Activated CD8-positive, alpha-beta T cell treated with anti-CD3 and anti-CD28 coated beads for 36 hours (primary cell): ENCODE measurements at regions not wholly inside any gene's neighbourhood (a gene's known extent, or its start where the extent isn't known, plus 50 kb on each side); places are given as distances from the start of the nearest gene placed in this dataset.

Source experiments
- ATAC-seq: fragments of 200-7000 bp; cut with Tn5 transposase; one replicate; pipeline ENCODE4 v1.10.0; 2021; ENCODE audit warnings: mild to moderate bottlenecking, moderate library complexity
- CTCF ChIA-PET: fragments of 350-600 bp; sonication (Branson Sonifier 250); formaldehyde crosslinking; loops from one replicate; lab custom pipeline; 2021; ENCODE audit warnings: antibody characterized with exemption; lab: Charles Lee
- POLR2A ChIA-PET: fragments of 350-600 bp; sonication (Branson Sonifier 250); formaldehyde crosslinking; loops from one replicate; lab custom pipeline; 2021; ENCODE audit warnings: antibody characterized with exemption; lab: Charles Lee
- DNase-seq: peaks from one replicate; pipeline ENCODE4 v3.0.0-alpha.2; 2020
- H3K27ac Mint-ChIP-seq: one replicate; pipeline ENCODE4 v1.8.0; 2021; ENCODE audit warnings: mild to moderate bottlenecking, mixed read lengths
- H3K27me3 Mint-ChIP-seq: one replicate; pipeline ENCODE4 v1.8.0; 2021; ENCODE audit warnings: mixed read lengths
- H3K36me3 Mint-ChIP-seq: one replicate; pipeline ENCODE4 v1.8.0; 2021; ENCODE audit warnings: low read depth, mixed read lengths
- H3K4me1 Mint-ChIP-seq: one replicate; pipeline ENCODE4 v1.8.0; 2021; ENCODE audit warnings: low read depth, mixed read lengths
- H3K4me3 Mint-ChIP-seq: one replicate; pipeline ENCODE4 v1.8.0; 2021; ENCODE audit warnings: mild to moderate bottlenecking, moderate library complexity, mixed read lengths
- H3K9me3 Mint-ChIP-seq: one replicate; pipeline ENCODE4 v1.8.0; 2021; ENCODE audit warnings: mixed read lengths
- CTCF ChIP-seq: fragments of 200-600 bp; IDR thresholded peaks from one replicate; pipeline ENCODE4 v1.8.0; 2022; ENCODE audit warnings: antibody characterized with exemption, mild to moderate bottlenecking
- intact Hi-C: fragments of 100-400 bp; cut with micrococcal nuclease; formaldehyde crosslinking; loops from one replicate; pipeline ENCODE4 v1.10.0; 2022

- no peak for ATAC-seq
- no peak for TF ChIP-seq CTCF
- POLR2A ChIA-PET: no interaction called here
Measured at GRCh38 chr12:65628061-65628460, 196.2 kb upstream of the HMGA2 start.

GRCh38 chr12:65630555-65630954 lies 193.7 kb upstream of the HMGA2 start:
- intact Hi-C loops: no loop called here
- CTCF ChIA-PET: no interaction called here
- no peak for ATAC-seq
- POLR2A ChIA-PET: no interaction called here
- H3K36me3 Mint-ChIP-seq: no peaks in the 10 kb centered on the region
- no peak overlapping the region for H3K27ac Mint-ChIP-seq
- peaks cover 8% of the 10 kb centered on the region for H3K27me3 Mint-ChIP-seq
- no peaks in the 10 kb centered on the region for H3K9me3 Mint-ChIP-seq
- DNase-seq: no peak
- H3K4me1 Mint-ChIP-seq: no peaks in the 10 kb centered on the region
- no peak overlapping the region for H3K4me3 Mint-ChIP-seq
- no peak for TF ChIP-seq CTCF

More at GRCh38 chr12:65628061-65628460, 196.2 kb upstream of the HMGA2 start:
- intact Hi-C loops: no loop called here
- H3K9me3 Mint-ChIP-seq: no peaks in the 10 kb centered on the region
- H3K4me3 Mint-ChIP-seq: no peak overlapping the region
- no peaks in the 10 kb centered on the region for H3K4me1 Mint-ChIP-seq
- DNase-seq: no peak
- no peak overlapping the region for H3K27ac Mint-ChIP-seq
- H3K36me3 Mint-ChIP-seq: no peaks in the 10 kb centered on the region
- CTCF ChIA-PET: no interaction called here
- peaks cover 12% of the 10 kb centered on the region for H3K27me3 Mint-ChIP-seq

- Mint-ChIP-seq H3K9me3 (no peaks in the 10 kb centered on the region), H3K27ac (no peak overlapping the region), H3K27me3 (peaks cover 8% of the 10 kb centered on the region), H3K4me1 (no peaks in the 10 kb centered on the region), H3K4me3 (no peak overlapping the region), H3K36me3 (no peaks in the 10 kb centered on the region)
- DNase-seq (no peak), ATAC-seq (no peak)
- intact Hi-C loops: no loop called here
- no peak for TF ChIP-seq CTCF
- ChIA-PET POLR2A (no interaction called here), CTCF (no interaction called here)
Measured at GRCh38 chr12:65631621-65632111, 192.6 kb upstream of the HMGA2 start.

GRCh38 chr12:65632131-65632855 lies 192.0 kb upstream of the HMGA2 start:
- ChIA-PET POLR2A (no interaction called here), CTCF (no interaction called here)
- Mint-ChIP-seq H3K27me3 (peaks cover 8% of the 10 kb centered on the region), H3K36me3 (no peaks in the 10 kb centered on the region), H3K4me3 (no peak overlapping the region), H3K9me3 (no peaks in the 10 kb centered on the region), H3K4me1 (no peaks in the 10 kb centered on the region), H3K27ac (no peak overlapping the region)
- no peak for DNase-seq
- ATAC-seq: no peak
- intact Hi-C loops: no loop called here
- TF ChIP-seq CTCF: no peak

- Mint-ChIP-seq H3K4me3 (no peak overlapping the region), H3K27ac (no peak overlapping the region), H3K4me1 (no peaks in the 10 kb centered on the region), H3K9me3 (no peaks in the 10 kb centered on the region), H3K27me3 (peaks cover 8% of the 10 kb centered on the region), H3K36me3 (no peaks in the 10 kb centered on the region)
- ChIA-PET POLR2A (no interaction called here), CTCF (no interaction called here)
- ATAC-seq (no peak), DNase-seq (no peak)
- intact Hi-C loops: no loop called here
- no peak for TF ChIP-seq CTCF
Measured at GRCh38 chr12:65634061-65634460, 190.2 kb upstream of the HMGA2 start.
